ENCODE measurements at regions not wholly inside any gene's neighbourhood (a gene's known extent, or its start where the extent isn't known, plus 50 kb on each side); places are given as distances from the start of the nearest gene placed in this dataset.

GRCh38 chr13:44302233-44302632 lies 71.4 kb upstream of the SERP2 start:
- TF ChIP-seq ZNF18 (CRISPR knock-in tag; IDR thresholded peaks at IDR 0.05; ENCODE audit: insufficient replicate concordance) (no peak), KDM5A (IDR thresholded peaks at IDR 0.05; ENCODE audit: borderline replicate concordance, low read length) (no peak), CTCF (CRISPR knock-in tag; IDR thresholded peaks at IDR 0.05) (no peak), TAF1 (CRISPR knock-in tag; IDR thresholded peaks at IDR 0.05) (no peak), E2F5 (CRISPR knock-in tag; conservative IDR thresholded peaks at IDR 0.05) (no peak), ZNF460 (CRISPR knock-in tag; IDR thresholded peaks at IDR 0.05; ENCODE audit: borderline replicate concordance) (no peak), CHD2 (IDR thresholded peaks at IDR 0.05; ENCODE audit: low read depth, low read length) (no peak), PATZ1 (CRISPR knock-in tag; IDR thresholded peaks at IDR 0.05) (no peak)
